ENCODE measurements at regions not wholly inside any gene's neighbourhood (a gene's known extent, or its start where the extent isn't known, plus 50 kb on each side); places are given as distances from the start of the nearest gene placed in this dataset.

- TF ChIP-seq CHD7 (IDR thresholded peaks at IDR 0.05; ENCODE audit: insufficient replicate concordance, low read length) (no peak), TBP (IDR thresholded peaks at IDR 0.05; ENCODE audit: low read depth, low read length) (no peak), CBX8 (IDR thresholded peaks at IDR 0.05; ENCODE audit: borderline replicate concordance, low read depth, low read length) (no peak)
Measured at GRCh38 chr9:113652355-113653152, 189.0 kb downstream of the RGS3 start (continued).
